GM19395 (cell line): ENCODE measurements at regions not wholly inside any gene's neighbourhood (a gene's known extent, or its start where the extent isn't known, plus 50 kb on each side); places are given as distances from the start of the nearest gene placed in this dataset.
"Not testable (repeated sequence)": the region's sequence is repeated elsewhere in the genome, so short reads cannot be mapped to it uniquely, and the experiment has no call there.

ENCODE experiments used
- ATAC-seq: cut with Tn5 transposase; IDR thresholded peaks from one replicate; pipeline ENCODE4 v1.9.1; 2021; ENCODE audit warnings: mild to moderate bottlenecking, moderate library complexity; ENCODE audit not compliant: unreplicated experiment

GRCh38 chr2:34533585-34534183 is 934.6 kb upstream of the FAM98A start:
- no peak for ATAC-seq

DNA sequence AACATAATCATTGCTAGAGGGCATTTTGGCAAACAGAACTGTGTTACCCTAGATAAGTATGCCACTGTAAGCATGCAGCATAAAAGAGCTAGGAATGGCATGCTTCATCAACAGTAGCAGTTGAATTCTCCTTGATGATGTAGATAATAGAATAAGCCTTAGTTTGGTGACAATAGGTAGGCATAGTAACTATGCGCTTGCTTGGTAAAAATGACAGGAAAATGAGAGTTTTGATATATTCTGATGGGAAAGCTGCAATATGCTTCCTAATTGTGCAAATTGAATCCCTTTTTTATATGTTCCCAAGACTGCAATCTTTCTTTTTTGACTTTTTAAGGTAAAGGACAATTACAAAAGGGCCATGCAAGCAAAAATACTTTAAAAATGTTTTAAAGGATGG is 930.9 kb upstream of the FAM98A start:
- ATAC-seq: no peak

DNA sequence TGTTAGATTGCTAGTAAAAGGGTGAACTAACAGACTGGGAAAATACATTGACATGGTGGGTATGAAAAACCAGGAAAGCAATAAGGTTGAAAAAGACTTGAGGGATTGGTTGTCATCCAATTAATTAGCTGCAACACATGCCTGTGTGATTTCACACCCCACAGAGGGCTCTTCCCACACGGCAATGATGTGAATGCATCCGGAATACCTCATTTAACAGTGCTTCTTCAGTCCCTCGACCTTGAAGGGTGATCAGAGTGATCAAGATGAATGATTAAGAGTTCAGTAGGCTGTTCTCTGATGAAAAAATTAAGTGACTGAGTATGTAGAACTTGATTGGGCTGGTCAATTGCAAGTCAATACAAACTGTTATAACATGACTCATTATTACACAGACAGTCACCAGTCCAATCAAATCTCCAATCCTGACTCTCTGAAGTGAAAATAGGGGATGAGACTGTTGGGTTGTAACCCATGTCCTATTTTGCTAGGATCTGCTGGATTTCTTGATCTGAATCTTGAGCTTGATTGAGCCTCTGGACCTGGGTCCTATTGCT is 924.9 kb upstream of the FAM98A start:
- no peak for ATAC-seq

GRCh38 chr2:34519659-34520058 is 920.6 kb upstream of the FAM98A start:
- no peak for ATAC-seq

GRCh38 chr2:34498561-34498960 is 899.5 kb upstream of the FAM98A start:
- ATAC-seq: no peak

GRCh38 chr2:34494192-34494591 is 895.1 kb upstream of the FAM98A start:
- not testable (repeated sequence) for ATAC-seq

DNA sequence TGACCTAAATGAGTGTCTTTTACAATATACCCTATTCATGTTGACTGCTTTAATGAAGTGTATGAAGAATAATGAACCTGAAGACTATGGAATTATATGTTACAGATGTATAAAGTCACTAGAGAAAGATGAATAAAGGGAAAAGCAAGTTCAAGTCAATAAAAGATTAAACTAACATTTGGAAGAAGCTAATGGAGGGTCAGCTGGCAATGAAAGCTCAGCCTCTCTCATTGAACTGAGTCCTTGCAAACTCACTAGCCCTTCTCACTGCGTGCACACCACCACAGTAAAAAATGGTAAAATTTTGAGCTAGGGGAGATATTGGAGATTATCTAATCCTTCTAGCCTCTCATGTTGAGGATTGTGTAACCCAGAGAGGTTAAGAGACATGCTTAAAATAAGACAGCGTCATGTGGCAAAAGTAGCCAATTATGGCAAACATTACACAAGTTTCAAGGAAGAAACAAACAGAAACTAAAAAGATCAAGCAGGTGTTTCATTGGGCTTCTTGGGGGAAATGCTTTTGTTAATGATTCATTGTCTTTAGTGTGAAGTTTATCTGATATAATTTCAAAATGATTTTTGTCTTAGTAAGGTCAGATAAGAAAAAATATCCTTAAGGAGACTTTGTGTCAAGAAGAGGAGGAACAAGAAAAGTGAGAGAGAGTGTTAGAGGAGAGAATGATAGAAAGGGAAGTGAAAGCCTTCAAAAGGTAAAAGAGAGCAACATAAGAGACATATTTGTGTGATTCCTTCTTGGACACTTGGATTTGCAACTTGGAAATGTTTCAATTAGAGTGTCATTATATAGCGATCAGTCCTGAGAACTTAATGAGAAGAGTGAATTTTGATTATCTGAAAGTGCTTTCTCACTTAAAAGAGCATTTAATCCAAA is 893.7 kb upstream of the FAM98A start:
- ATAC-seq: no peak

DNA sequence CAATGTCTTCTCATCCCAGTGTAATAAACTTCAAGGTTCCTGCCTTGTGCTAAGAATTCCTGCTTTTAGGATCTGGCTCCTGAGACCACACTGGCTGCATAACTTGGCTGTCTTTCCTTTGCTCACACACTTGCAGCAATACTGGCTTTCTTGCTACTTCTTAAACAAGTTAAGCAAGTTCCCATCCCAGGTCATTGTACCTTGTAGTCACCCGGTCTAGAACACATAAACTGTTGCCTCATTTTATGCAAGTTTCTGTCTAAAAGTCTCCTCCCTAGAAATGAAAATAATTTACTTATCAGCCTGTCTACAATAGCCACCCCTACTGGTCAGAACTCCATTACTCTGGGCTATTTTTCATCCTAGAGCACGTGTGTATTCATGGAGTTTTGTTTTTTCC is 887.9 kb upstream of the FAM98A start:
- no peak for ATAC-seq

DNA sequence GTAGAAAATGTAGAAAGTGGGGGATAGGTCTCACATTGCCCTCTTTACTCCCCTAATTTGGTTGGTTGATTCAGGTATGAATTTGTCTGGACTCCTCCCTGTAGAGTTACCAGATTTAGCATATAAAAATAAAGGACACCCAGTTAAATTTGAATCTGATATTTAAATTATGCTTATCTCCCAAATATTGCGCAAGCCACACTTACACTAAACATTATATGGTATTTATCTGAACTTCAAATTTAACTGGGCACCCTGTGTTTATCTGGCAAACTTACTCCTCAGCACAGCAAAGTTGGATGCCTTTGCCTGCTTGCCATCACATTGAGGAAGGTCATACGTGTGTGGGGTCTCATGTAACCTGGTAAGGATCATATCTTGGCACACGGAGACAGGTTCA is 882.4 kb upstream of the FAM98A start:
- ATAC-seq: no peak

DNA sequence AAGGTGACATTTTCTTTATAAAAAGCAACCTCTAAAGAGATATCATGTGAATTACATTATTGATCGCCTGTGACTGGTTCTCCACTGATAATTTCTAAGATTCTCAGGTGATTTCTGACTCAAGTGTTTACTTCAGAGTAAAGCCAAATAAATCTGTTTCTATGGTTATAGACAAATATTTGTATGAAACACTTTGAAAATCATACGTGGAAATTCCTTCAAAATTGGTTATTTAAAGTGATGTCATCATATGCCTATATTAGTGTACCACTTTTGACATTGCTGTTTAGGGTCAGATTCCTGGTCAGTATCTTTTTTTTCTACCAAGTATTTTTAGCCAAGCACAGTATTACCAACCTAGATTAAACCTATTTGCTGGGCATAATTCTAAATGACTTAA is 881.3 kb upstream of the FAM98A start:
- ATAC-seq: no peak

- ATAC-seq: no peak
These were observed 876.1 kb upstream of the FAM98A start for GRCh38 chr2:34475156-34475555.

DNA sequence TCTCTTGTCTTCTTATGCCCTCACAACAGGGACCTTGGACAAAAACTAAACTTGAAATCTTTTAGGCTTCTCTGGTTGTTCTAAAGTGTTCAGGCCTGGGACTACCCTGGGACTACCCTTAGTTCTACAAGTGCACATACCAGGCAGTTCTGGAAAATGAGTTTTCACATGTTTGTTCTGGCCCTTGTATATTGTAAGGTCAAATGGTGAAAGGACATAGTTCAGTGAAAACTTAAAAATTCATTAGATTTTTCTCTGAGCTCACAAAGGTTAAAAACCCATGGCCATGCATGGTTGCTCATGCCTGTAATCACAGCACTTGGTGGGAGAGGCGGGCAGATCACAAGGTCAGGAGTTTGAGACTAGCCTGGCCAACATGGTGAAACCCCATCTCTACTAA is 875.5 kb upstream of the FAM98A start:
- ATAC-seq: no peak

GRCh38 chr2:34447097-34447496 is 848.0 kb upstream of the FAM98A start:
- ATAC-seq: no peak

DNA sequence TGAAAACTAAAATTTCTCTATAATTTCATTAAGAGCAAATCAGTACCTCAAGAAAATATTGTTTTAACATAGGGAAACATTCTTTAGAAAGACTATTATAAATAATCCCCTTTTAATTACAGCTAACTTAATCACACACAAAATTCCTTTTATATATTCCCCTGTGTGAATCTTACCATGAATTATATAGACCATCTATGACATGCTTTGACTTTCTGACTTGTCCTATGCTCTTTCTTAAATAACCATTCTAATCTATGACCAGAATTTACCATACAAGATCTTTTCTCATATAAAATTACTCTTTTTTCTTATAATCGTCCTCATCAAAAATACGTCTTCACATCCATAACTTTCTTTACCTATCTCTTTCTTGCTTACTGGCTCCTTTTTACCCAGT is 824.2 kb upstream of the FAM98A start:
- ATAC-seq: no peak

DNA sequence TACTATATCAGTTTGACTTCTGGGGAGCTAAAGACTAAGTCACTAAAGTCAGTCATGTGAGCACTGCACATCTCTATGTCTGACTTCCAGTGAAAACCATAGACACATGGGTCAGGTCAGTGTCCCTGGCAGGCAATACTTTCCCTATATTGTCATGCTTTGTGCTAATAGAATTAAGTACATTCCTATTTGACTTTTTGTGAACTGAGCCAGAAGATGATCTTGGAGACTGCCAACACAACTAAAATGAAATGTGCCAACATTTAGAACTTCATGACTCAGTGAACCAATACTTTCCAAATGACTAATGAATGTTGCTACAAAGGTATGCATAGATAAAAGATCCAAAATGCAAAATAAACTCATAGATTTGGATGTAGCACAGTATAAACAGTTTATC is 820.8 kb upstream of the FAM98A start:
- no peak for ATAC-seq

DNA sequence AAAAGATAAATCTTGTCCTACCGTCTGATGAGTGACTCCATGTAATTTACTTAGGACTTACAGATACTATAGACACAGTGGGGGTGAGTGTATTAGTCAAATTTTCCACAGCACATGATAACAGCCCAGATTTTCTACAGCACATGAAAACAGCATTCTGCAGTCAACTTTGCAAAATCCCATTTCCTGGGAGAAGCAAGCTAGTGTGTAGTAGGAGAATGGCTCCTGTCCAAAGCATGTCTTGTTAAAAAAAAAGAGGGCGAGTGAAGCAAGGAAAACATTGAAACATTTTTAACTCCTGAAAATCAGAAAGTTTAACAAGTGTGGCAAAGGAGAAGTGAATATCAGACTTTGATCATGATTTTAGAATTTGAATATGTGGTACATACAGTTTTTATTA is 817.8 kb upstream of the FAM98A start:
- no peak for ATAC-seq

DNA sequence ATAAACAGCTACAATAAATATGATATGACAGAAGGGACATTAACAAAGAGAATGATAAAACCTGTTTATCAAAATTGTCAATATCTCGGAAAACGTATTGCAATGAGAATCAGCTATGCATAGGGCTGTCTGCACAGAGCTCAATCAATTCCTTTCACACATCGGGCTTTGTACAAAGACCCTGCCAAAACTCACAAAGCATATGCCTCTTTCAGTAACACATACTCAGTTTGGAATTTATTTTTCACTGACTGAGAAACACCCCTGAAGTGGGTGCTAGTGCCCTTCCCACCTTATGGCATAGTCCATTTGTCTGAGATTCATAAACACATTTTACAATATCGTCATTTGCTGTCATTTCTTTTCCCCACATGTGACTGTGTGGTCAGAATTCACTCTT is 815.8 kb upstream of the FAM98A start:
- no peak for ATAC-seq

DNA sequence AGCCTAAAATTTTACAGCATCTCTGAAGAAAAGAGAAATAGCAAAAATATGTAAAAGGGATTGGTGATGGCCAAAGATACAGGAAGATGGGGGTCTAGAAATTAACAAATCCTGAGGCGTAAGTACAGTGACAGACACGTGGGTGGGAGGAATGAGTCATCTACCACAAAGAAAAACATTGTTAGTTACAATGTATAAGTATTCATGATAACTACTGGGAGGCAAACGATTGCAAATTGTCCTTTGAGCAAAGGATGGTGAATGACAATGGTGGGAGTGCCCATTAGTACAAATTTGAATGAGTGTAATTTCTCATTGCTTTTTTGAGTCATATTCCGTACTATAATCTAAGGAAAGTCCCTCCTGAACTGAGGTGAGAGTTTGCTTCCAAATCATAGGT is 809.0 kb upstream of the FAM98A start:
- ATAC-seq: no peak

- ATAC-seq: no peak
These were observed 804.4 kb upstream of the FAM98A start for GRCh38 chr2:34403512-34403911.

DNA sequence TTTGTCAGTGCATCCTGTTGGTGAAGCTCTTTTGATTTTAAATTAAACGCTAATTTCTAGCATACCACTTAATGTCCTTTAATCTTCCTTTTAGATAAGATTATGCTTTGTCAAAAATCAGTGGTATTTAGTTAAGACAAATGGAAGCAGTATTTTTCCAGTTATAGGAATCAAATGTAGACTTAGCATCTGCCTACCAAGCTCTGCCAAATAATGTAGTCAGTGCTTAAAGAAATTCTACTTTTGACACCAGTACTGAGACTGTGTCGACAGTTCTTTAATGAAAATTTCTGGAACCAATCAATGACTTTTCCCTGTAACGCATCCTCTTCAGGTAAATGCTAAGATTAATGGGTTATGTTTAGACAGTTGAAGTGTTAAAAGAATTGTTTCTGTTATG is 803.3 kb upstream of the FAM98A start:
- ATAC-seq: no peak

DNA sequence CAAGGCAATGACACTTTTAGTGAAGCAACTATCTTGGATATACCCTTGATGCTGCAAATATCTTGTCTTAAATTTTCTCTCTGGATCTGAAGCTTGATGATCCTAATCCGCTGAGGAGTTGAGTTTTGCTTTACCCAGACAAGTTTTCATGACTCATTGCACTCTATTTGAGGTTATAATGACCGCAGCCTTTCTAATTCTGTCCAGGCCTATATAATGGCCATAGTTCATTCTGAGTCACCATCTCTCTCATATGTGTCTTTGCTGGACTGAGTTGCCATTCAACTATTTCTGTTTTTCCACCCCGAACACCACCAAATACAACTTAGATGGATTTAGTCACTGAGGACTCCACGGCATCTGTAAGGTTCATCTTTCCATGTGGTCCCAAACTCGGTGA is 802.1 kb upstream of the FAM98A start:
- ATAC-seq: no peak

DNA sequence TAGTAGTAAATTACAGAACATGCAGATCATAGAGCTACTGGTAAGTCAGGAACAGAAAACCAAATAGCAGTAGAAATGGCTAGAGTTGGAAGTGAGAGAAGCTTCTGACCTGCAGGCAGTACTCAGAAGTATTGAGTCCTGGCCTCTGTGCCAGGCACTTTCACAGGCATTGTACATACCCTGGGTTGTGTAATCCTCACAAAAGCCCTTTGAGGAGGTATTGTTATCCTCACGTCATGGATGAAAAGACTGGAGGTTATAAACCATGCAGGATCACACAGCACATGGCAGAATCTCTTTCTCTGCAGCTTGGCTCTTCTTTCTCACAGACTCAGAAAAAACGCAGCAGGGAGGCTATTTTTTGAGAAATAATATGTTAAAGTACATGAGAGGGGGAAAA is 789.3 kb upstream of the FAM98A start:
- ATAC-seq: no peak
